ENCODE measurements at regions not wholly inside any gene's neighbourhood (a gene's known extent, or its start where the extent isn't known, plus 50 kb on each side); places are given as distances from the start of the nearest gene placed in this dataset.

DNA sequence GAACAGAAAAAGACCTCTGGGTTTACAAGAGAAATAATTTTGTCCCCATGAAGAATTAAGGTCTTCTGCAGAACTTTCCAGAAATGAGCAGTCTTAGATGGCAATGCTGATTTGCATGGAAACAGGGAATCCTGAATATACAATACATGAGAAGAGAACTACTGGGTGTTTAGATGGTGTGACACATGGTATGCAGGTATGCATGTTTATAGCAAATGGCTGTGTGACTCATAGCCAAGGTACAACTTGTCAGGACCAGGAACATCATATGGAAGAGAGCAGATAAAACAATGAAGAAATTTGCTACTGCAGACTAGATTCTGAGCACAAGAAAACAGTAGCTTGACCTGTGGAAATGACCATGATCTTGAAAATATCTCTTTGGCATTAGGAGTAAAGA lies 907.8 kb downstream of the GATA3 start:
- intact Hi-C loops (cut with DNase I), result no loop called here
- no peaks in the 10 kb centered on the region for H3K9me3 ChIP-seq
- H3K27ac ChIP-seq, result no peak overlapping the region
- no peaks in the 10 kb centered on the region for H3K27me3 ChIP-seq (replicated peaks; ENCODE audit: insufficient read depth)
- TF ChIP-seq POLR2A (IDR thresholded peaks at IDR 0.05), result no peak
- no peak for TF ChIP-seq POLR2AphosphoS5 (IDR thresholded peaks at IDR 0.05)
- TF ChIP-seq CTCF (IDR thresholded peaks at IDR 0.05), result no peak
- H3K4me3 ChIP-seq, result no peak overlapping the region
- H3K4me1 ChIP-seq (replicated peaks), result no peaks in the 10 kb centered on the region
- H3K36me3 ChIP-seq, result no peaks in the 10 kb centered on the region
- no peak for DNase-seq (ENCODE audit: low spot score)

- no peaks in the 10 kb centered on the region for H3K27me3 ChIP-seq (replicated peaks; ENCODE audit: insufficient read depth)
- 72% methylated on average over 2 of the region's 2 CpGs for WGBS
- no peak overlapping the region for H3K4me3 ChIP-seq
- H3K36me3 ChIP-seq, result no peaks in the 10 kb centered on the region
- H3K9me3 ChIP-seq, result no peaks in the 10 kb centered on the region
- intact Hi-C loops (cut with DNase I), result no loop called here
- TF ChIP-seq POLR2A (IDR thresholded peaks at IDR 0.05) (no peak), CTCF (IDR thresholded peaks at IDR 0.05) (no peak), POLR2AphosphoS5 (IDR thresholded peaks at IDR 0.05) (no peak)
- DNase-seq (ENCODE audit: low spot score), result no peak
- no peaks in the 10 kb centered on the region for H3K4me1 ChIP-seq (replicated peaks)
- no peak overlapping the region for H3K27ac ChIP-seq
These were observed 912.6 kb downstream of the GATA3 start for GRCh38 chr10:8967061-8967460.

- Histone ChIP-seq H3K9me3 (no peaks in the 10 kb centered on the region), H3K4me1 (replicated peaks) (no peaks in the 10 kb centered on the region), H3K27me3 (replicated peaks; ENCODE audit: insufficient read depth) (no peaks in the 10 kb centered on the region), H3K4me3 (no peak overlapping the region), H3K27ac (no peak overlapping the region), H3K36me3 (no peaks in the 10 kb centered on the region)
- DNase-seq (ENCODE audit: low spot score), result no peak
- TF ChIP-seq POLR2AphosphoS5 (IDR thresholded peaks at IDR 0.05) (no peak), CTCF (IDR thresholded peaks at IDR 0.05) (no peak), POLR2A (IDR thresholded peaks at IDR 0.05) (no peak)
- intact Hi-C loops (cut with DNase I), result no loop called here
- WGBS, result 50% methylated on average over 1 of the region's 1 CpG
These were observed 915.4 kb downstream of the GATA3 start for GRCh38 chr10:8969853-8970252.

GRCh38 chr10:8975535-8975934 lies 921.0 kb downstream of the GATA3 start:
- H3K27me3 ChIP-seq (replicated peaks; ENCODE audit: insufficient read depth), result no peaks in the 10 kb centered on the region
- intact Hi-C loops (cut with DNase I), result no loop called here
- no peak overlapping the region for H3K4me3 ChIP-seq
- no peak overlapping the region for H3K27ac ChIP-seq
- H3K4me1 ChIP-seq (replicated peaks), result no peaks in the 10 kb centered on the region
- H3K36me3 ChIP-seq, result no peaks in the 10 kb centered on the region
- no peak for DNase-seq (ENCODE audit: low spot score)
- TF ChIP-seq POLR2A (IDR thresholded peaks at IDR 0.05), result no peak
- H3K9me3 ChIP-seq, result no peaks in the 10 kb centered on the region
- 47% methylated on average over 4 of the region's 4 CpGs for WGBS

- intact Hi-C loops (cut with DNase I), result no loop called here
- H3K4me3 ChIP-seq, result no peak overlapping the region
- WGBS, result 80% methylated on average over 3 of the region's 3 CpGs
- no peaks in the 10 kb centered on the region for H3K9me3 ChIP-seq
- H3K4me1 ChIP-seq (replicated peaks), result no peaks in the 10 kb centered on the region
- no peaks in the 10 kb centered on the region for H3K36me3 ChIP-seq
- H3K27me3 ChIP-seq (replicated peaks; ENCODE audit: insufficient read depth), result no peaks in the 10 kb centered on the region
- no peak overlapping the region for H3K27ac ChIP-seq
- DNase-seq (ENCODE audit: low spot score), result no peak
- TF ChIP-seq CTCF (IDR thresholded peaks at IDR 0.05) (no peak), POLR2A (IDR thresholded peaks at IDR 0.05) (no peak), POLR2AphosphoS5 (IDR thresholded peaks at IDR 0.05) (no peak)
These were observed 923.6 kb downstream of the GATA3 start for GRCh38 chr10:8978100-8978499.
